ENCODE measurements at regions not wholly inside any gene's neighbourhood (a gene's known extent, or its start where the extent isn't known, plus 50 kb on each side); places are given as distances from the start of the nearest gene placed in this dataset.
"Not testable (repeated sequence)": the region's sequence is repeated elsewhere in the genome, so short reads cannot be mapped to it uniquely, and the experiment has no call there.

DNA sequence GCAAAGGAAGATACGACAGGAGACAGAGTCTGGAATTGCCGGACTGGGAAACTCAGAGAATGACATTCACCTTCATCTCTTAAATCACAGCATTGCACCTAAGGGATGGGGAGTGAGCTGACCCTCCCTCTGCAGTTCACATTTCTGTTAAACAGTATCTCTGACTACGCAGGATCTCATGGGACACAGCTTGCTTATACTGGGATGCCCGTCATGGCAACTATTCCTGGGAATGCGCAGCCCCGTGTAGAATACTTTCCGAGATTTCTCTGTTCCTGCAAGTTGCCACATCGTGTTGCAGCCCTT lies 232.5 kb upstream of the HES1 start:
- DNase-seq (ENCODE audit: low read depth in 2 of 2) = no peak

DNA sequence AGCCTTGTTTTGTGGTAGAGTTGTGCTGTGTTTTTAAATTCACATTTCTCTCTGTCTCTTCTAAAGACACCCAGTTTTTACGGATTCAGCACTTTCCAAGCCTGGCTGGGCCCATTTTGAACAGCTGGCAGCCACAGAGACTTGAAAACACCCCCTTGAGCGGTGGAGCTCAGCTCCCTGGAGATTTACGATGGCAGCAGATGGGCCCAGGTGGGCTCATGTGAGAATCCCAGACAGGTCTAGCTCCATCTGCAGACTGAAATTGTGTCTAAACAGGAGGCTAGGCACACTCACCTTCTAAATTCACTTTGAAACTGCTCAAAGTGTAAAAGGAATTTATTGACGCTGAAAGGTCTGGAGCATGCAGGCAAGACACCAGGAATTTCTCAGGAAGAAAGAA lies 232.0 kb upstream of the HES1 start:
- no peak for DNase-seq (ENCODE audit: low read depth in 2 of 2)

DNA sequence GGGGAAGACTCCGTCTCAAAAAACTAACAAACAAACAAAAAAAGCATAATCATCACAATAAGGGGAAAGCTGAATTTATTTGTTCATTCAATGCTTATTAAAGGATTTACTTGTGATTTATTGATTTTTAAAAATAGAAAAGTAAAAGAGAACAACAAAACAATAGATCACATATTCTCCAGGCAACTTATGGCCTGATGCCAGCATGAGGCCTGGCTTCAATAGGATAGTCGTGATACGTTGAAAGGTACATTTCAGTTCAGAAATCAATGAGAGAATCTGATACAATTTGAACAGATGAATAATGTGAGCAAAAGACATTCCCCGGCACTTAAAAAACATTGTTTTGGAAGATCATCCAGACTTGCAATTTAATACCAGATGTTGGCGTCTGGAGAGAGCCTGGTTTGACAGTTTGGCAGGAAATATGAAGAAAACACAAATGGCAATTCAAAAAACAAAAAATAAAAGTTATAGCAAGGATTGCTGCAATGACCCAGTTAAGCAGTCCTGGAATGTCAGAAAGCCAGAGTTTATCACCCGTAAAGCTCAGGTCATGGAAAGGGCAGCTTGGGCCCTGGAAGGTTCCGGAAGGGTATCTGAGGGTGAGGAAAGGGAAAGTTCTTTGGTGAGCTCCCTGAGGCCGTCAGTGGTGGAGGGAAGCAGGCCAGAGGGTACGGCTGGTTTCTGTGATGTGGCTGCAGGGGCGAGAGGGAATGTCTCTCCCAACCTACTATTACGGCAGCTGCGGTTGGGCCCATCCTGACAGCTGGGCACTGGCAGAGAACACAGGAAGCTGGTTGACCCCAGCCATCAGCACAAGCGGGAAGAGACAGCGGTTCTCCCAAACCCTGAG lies 230.2 kb upstream of the HES1 start:
- DNase-seq (ENCODE audit: low read depth in 2 of 2) = no peak

DNA sequence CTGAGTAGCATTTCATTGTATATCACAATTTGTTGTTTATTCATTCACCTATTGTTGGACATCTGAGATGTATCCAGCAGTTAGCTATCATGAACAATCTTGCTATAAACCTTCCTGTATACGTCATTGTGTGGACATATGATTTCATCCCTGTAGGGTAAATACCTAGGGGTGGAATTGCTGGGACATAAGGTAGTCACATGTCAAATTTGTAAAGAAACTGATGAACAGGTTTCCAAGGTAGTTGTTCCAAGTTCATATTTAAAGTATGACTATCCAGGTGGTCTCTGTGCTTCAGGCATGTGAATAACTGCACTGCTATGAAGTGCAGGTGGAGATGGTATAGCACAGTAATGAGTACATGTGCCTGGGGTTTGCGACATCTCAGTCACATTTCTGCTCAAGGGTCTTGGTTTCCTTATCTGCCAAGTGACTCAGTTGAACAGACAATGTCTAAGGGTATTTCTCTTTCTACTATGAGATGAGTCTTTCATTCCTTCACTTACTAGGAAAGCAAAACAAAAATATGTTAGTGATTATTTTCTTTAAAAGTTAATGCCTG lies 229.0 kb upstream of the HES1 start:
- no peak for DNase-seq (ENCODE audit: low read depth in 2 of 2)

DNA sequence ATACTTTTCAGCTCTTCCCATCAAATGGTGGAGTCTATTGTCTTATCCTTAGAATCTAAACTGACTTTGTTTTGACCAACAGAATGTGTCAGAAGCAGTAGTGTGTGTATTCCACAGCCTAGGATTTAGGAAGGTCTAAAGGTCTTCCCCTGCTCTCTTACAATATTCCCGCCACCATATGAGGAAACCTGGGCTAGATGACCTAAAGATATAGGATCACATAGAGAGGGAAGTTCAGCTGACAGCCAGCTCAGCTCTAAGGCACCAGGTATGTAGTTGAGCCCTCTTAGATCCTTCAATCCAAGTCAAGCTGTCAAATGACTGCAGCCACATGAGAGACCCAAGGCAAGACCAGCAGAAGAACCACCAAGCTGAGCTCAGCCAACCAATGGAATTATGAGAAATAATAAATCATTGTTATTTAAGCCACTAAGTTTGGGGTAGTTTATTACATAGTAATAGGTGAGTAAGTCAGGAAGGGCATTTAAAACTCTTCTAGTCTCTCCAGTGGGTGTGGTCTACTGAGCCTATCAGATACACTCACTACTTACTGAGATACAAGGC lies 227.7 kb upstream of the HES1 start:
- no peak for DNase-seq (ENCODE audit: low read depth in 2 of 2)

DNA sequence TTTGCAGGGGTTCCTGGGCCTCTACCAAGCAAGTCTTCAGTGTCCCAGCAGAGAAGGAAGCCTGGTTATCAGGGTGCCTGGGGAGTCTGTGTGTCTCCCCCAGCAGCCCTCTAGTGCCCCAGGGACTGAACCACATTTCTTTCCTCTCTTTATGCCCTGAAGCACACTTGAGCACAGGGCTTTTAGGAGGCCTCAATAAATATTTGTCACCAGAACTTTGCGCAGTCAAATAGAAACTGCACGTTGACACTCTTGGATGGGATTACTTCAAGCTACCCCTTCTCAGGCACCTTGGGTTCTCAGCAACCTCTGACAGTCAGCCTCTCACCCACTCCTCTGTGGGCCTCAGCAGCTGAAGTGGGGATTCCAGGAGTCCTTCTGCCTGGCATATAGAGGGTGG lies 226.6 kb upstream of the HES1 start:
- DNase-seq (ENCODE audit: low read depth in 2 of 2) = no peak

DNA sequence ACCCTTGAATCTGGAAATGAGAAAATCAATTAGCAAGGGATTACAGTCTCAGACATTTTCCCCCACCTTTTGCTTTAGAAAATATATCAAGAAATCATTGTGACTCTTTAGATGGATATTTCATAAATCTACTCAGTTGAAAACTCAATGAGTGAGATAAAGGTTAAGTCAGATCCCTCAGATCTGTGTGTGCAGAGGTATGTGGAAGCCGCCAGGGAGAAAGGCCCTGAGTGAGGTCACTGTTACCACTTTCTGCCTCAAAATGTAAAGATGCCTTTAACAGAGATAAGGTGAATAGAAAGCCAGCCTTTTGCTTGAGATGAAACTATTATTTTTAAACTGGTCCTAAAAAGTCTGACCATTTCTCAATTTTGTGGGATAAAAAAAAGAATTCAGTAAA lies 225.6 kb upstream of the HES1 start:
- DNase-seq (ENCODE audit: low read depth in 2 of 2) = no peak

DNA sequence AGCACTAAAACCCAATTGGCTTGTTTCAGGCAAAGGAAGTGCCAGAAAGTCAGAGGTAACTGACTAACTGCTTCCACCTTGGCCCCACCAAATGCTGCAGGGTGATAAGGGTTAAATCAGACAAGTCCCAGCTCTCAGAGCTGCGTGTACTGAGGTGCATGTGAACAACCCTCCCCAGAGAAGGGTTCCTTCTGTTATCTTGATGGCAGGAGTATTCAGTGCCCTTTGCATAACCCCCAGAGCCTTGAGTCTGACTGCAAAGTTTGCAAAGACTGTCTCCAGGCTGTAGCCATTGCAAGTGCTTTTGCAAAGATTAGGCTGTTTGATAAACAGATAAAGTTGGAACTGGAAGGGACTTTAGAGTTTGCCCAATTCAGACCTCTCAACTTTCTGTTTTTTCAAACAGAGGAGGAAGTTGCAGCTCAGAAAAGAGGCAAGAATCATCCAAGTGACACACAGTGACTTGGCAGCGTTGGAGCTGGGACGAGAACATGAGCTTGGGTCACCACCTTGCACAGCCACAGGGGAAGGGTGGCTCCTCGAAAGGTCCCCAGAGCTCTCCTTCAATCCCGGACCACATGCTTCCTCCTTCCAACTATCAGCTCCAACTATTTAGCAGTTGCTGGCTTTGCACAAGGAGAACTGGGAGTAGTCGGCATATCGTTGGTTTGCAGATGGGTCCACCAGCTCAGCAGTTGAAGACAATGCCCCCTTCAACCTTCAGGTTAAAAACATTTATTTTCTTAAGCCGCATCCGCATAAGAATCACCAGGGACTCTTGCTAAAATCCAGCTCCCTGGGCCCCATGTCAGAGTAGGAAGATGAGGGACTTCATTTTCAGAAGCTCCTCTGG lies 224.8 kb upstream of the HES1 start:
- no peak for DNase-seq (ENCODE audit: low read depth in 2 of 2)

DNA sequence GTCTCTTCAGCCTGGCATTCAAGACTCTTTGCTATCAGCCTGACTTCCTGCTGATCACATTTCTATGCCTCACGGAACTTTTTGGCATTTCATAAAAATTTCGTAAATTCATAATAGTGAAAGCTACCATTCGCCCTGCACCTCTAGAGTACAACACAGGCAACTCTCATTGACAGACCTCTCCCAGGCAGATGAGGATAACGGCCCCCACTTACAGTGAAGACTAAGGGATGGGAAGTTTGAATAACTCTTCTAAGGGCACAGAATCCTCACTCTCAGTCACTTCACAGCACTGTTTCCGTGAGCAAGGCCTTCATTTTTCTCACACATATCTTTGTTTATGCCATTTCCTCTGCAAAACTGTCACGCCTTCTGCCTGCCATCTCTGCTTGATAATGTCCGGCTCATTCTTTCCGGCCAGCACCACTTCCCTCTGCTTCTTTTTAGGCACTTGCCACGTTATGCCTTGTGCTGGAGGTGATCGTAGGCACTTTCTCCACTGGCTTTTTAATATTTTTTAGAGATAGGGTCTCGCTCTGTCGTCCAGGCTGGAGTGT lies 224.1 kb upstream of the HES1 start:
- no peak for DNase-seq (ENCODE audit: low read depth in 2 of 2)

DNA sequence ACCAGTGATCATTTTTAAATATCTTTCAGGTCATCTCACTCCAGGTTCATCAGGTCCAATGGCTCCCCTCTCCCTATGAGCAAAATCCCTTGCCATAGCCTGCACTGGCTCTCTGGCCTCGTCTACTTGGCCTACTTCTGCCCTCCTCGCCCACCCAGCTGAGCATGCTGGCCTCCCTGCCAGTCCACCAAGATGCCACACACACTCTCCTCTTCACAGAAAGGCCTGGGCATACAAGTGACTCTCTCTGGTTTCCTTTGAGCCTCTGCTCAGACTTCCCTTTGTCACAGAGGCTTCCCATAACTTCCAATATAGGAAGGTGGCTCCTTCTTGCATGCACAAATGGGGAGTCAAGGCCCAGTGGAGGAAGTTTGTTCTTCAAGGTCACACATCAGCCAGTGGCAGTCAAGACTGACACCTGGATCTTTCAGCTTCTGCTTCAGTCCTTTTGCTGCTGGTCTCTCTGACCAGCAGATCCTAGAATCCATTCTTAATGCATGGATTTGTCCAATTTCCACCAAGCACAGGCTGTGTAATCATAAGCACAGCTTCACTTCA lies 223.2 kb upstream of the HES1 start:
- no peak for DNase-seq (ENCODE audit: low read depth in 2 of 2)

DNA sequence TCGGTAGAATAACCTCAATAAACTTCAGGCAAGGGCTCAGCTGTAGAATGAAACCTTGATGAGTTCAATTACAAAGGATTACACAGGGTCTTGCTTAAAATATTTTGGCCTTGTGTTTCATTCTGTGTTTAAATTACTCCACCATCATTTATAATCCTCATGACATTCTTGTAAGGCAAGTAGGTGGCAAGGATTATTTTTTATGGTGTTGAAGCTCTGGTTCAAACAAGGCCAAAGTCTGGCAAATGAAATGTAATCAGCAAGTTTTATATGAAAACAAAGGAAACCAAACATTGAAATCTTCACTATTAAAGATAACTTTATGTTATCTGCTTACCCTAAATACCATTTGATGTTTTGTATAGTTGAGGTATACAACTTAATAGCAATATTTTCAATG lies 221.3 kb upstream of the HES1 start:
- no peak for DNase-seq (ENCODE audit: low read depth in 2 of 2)

DNA sequence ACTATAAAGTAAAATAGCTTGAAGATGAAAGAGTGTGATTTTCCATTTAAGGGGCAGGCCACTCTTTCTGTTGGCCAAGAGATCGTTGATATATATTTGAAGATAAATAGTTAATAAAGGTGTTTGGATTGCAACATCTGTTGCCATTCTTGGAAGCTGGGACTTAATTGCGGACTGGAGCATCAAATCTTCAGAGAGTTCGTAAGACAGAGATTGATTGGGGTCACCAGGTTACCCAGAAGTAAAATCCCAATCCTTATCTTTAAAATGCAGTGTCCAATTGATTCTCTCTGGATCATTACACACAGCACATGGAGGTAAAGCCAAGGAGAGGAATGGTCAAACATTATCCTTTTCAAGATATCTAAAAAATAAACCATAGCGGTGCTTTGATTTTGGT lies 220.8 kb upstream of the HES1 start:
- no peak for DNase-seq (ENCODE audit: low read depth in 2 of 2)

DNA sequence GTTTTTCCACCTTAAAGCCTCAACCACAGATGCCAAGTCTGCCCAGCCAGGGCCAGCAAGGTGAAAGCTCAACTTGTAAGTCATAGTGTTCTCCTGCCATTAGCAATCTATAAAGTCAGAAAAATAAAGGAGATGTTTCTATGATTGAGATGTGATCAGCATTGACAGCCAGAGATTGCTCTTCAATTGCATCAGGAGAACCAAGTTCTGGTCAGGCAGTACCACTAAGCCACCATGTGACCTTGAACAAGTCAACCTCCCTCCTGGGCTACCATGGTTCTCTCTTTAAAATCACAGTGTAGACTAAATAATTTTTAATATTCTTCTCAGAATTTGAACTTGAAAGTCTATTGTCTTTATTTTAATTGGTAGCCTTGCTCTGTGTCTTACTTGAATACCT lies 220.3 kb upstream of the HES1 start:
- no peak for DNase-seq (ENCODE audit: low read depth in 2 of 2)

DNA sequence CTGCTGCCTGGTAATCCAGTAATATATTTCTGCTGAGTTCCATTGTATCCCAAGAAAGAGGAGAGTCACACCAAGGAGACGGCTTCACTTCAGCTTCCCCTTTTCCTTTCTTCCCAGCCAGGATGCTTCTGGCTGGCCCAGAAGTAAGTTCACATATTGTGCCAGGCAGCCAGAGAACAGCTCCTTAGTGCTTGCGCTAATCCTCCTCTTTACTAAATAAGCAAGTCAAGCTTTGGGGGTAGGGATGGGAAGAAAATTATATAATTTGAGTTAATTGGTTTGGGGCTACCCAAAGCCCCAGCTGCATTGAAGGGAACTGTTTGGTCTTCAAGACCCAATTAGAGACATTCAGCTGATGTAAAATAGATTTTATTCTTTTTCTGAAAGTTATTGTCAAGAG lies 218.8 kb upstream of the HES1 start:
- no peak for DNase-seq (ENCODE audit: low read depth in 2 of 2)

DNA sequence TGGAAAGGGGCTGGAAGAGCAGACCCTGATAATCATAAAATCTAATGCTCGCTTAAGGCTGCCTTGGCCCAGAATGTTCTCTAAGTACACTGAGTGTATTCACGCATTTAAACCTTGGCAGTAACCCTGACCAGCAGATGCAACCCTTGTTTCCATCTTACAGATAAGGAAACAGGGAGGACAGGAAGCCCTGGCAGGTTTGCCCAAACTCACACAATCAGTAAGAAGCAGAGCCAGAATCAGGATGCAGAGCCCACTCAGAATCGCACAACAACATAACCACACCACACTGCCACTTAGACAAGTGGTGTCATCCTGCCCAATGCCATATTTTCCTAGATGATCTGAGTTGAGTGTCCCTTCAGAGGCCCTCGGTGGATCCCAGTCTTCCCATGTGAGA lies 214.5 kb upstream of the HES1 start:
- DNase-seq (ENCODE audit: low read depth in 2 of 2) = no peak

DNA sequence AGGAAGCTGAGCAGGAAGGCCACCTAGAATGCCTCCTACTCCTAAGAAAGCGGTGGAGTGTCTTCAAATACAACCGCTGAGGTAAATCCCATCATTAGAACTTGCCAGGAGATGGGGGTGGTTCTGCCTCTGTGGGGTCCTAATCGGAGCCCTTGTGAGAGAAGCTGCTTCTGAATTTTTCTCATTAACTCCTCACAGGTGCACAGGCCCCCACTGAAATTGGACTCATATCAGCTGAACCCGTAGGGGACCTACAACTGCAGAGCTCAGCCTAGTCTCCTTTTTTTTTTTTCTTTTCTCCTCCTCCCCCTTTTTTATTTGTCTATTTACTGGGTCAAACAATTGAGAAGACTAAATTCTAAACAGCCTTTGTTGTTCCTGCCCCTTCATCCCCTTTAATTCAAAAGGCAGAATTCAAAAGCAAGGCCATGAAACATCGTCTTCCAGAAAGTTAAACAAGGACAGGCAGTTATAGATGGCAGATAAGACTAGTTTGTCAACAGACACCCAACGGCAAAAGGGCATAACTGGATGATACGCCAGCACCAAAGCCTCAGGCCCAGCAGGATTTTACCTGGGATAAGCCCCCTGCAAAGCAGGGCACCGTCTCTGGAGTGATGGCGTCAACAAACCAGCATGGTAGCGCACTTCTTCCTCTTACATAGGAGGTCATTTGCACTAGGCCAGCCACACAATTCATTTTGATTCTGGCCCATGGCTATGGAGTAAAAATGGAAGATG lies 213.7 kb upstream of the HES1 start:
- no peak for DNase-seq (ENCODE audit: low read depth in 2 of 2)

DNA sequence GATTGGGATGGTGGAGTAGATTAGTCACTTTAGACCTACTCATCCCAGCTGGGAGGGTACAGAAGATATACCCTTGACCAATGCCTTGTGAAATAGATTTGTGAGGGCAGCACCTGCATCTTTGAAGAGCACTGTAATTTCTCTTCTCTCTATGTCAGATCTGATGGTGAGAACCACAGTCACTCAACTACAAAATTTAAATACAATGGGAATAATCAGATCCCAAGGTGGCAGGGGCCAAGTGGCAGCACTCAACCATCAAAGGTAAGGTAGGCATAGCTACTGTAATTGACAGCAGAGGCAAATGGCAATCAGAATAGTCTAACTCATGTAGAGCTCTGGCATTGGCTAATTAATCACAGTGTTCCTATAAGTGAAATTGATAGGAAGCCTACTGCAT lies 212.0 kb upstream of the HES1 start:
- DNase-seq (ENCODE audit: low read depth in 2 of 2) = not testable (repeated sequence)

DNA sequence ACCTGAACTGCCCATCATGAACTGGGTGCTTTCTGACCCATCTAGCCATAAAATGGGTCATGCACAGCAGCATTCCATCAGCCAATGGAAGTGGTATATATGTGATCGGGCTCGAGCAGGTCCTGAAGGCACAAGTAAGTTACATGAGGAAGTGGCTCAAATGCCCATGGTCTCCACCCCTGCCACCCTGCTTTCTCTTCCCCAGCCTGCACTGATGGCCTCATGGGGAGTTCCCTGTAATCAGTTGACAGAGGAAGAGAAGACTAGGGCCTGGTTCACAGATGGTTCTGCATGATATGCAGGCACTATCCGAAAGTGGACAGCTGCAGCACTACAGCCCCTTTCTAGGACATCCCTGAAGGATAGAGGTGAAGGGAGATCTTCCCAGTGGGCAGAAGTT lies 209.9 kb upstream of the HES1 start:
- DNase-seq (ENCODE audit: low read depth in 2 of 2) = not testable (repeated sequence)

DNA sequence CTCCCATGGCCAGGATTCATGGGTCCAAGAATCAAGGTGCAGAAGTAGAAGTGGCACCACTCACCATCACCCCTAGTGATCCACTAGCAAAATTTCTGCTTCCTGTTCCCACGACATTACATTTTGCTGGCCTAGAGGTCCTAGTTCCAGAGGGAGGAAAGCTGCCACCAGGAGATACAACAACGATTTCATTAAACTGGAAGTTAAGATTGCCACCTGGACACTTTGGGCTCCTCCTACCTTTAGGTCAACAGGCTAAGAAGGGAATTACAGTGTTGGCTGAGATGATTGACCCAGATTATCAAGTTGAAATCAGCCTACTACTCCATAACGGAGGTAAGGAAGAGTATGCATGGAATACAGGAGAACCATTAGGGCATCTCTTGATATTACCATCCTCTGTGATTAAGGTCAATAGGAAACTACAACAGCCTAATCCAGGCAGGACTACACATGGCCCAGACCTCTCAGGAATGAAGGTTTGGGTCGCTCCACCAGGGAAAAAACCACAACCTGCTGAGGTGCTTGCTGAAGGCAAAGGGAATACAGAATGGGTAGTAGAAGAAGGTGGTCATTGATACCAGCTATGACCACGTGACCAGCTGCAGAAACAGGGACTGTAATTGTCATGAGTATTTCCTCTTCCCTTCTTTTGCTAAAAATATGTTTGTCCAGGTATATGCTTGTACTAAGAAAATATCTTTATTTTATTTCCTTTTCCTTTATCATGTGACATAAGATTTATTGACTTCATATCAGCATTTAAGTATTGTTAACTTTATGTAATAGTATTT lies 208.3 kb upstream of the HES1 start:
- DNase-seq (ENCODE audit: low read depth in 2 of 2) = not testable (repeated sequence)
